ENCODE measurements at regions not wholly inside any gene's neighbourhood (a gene's known extent, or its start where the extent isn't known, plus 50 kb on each side); places are given as distances from the start of the nearest gene placed in this dataset.

DNA sequence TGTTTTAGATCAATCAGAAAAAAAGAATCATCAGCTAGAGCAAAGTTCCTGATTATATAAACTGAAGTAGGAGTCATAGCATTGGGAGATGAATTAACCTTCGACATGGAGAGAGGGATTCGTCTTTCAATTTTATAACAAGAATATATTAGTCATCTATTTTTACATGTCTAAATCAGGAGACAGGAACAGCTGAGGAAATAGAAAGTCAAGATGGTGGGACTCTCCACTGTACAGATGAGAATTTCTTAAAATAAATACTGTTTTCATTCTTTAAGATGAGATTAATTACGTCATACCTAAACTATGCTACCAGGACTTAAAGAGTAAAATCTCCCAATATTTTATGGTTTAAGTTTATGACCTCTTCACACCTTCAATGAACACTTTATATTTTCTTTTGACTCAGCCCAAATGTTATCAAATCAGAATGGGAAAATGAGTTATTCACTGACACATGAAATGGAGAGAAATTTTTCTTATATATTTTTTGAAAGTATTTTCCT, 1137.7 kb downstream of the EPHA7 start:
- DNase-seq (ENCODE audit: low read depth): no peak
- no peak for TF ChIP-seq CTCF (conservative IDR thresholded peaks at IDR 0.05; ENCODE audit: low read depth, low read length)
- H3K4me3 ChIP-seq (ENCODE audit: low read depth, low read length): no peak overlapping the region

DNA sequence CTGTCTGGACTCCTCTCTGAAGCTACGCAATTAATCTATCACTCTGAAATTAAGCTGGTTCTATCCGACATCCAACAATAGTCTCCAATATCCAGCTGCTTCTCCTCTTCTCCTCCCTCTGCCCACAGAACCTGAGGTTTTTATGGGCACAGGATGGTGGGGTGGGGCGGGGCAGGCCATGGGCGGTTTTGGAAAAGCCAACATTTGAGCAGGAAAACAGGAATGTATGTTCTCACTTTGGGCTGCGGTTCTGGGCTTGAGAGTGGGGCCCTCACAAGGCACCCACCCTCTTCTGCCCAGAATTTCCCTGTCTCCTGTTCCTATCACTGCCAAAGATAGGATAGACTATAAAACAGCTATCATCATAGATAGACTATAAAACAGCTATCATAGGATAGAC, 1144.2 kb downstream of the EPHA7 start:
- no peak overlapping the region for H3K4me3 ChIP-seq (ENCODE audit: low read depth, low read length)
- TF ChIP-seq CTCF (conservative IDR thresholded peaks at IDR 0.05; ENCODE audit: low read depth, low read length): no peak
- no peak for DNase-seq (ENCODE audit: low read depth)

DNA sequence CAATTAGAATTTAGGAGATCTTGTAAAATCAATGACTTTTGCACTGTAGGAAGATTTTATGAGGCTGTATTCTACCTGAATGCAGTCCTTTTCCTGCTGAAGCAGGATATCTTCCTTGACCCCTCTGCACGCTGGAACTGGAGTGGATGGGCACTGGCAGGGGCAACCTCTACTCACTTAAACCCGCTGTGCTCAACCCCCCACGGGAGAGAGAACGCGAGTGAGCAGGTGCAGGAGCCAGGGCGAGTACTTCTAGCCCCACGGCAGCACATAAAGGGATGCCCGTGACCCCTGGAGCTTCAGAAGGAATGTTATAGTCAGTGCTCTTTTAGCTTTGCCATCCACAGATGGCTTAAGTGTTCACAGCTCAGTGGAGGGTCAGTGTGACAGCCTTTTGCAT, 1144.8 kb downstream of the EPHA7 start:
- no peak overlapping the region for H3K4me3 ChIP-seq (ENCODE audit: low read depth, low read length)
- no peak for TF ChIP-seq CTCF (conservative IDR thresholded peaks at IDR 0.05; ENCODE audit: low read depth, low read length)
- DNase-seq (ENCODE audit: low read depth): no peak

- H3K4me3 ChIP-seq (ENCODE audit: low read depth, low read length): no peak overlapping the region
- no peak for TF ChIP-seq CTCF (conservative IDR thresholded peaks at IDR 0.05; ENCODE audit: low read depth, low read length)
- DNase-seq (ENCODE audit: low read depth): no peak
Observed at GRCh38 chr6:92273694-92274093, 1145.7 kb downstream of the EPHA7 start.

- no peak overlapping the region for H3K4me3 ChIP-seq (ENCODE audit: low read depth, low read length)
- no peak for DNase-seq (ENCODE audit: low read depth)
- TF ChIP-seq CTCF (conservative IDR thresholded peaks at IDR 0.05; ENCODE audit: low read depth, low read length): no peak
Observed at GRCh38 chr6:92271091-92271490, 1148.3 kb downstream of the EPHA7 start.

DNA sequence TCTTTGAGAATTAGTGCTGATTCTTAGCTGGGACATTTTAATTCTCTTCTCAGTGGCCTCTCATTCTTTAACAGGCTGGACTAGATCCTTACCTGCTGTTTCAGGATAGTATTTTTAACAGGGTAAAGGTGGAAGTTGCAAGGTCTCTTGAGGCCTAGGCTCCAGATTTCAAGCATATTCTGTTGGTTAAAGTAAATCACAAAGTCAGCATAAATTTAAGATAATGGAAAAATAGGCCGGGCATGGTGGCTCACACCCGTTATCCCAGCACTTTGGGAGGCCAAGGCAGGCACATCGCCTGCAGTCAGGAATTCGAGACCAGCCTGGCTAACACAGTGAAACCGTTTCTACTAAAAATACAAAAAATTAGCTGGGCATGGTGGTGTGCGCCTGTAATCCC, 1149.0 kb downstream of the EPHA7 start:
- no peak for DNase-seq (ENCODE audit: low read depth)
- TF ChIP-seq CTCF (conservative IDR thresholded peaks at IDR 0.05; ENCODE audit: low read depth, low read length): no peak
- no peak overlapping the region for H3K4me3 ChIP-seq (ENCODE audit: low read depth, low read length)

- no peak for TF ChIP-seq CTCF (conservative IDR thresholded peaks at IDR 0.05; ENCODE audit: low read depth, low read length)
- DNase-seq (ENCODE audit: low read depth): no peak
- no peak overlapping the region for H3K4me3 ChIP-seq (ENCODE audit: low read depth, low read length)
Observed at GRCh38 chr6:92267335-92267734, 1152.0 kb downstream of the EPHA7 start.

Measured in epithelial cell of proximal tubule (primary cell).